ENCODE measurements at regions not wholly inside any gene's neighbourhood (a gene's known extent, or its start where the extent isn't known, plus 50 kb on each side); places are given as distances from the start of the nearest gene placed in this dataset.

DNA sequence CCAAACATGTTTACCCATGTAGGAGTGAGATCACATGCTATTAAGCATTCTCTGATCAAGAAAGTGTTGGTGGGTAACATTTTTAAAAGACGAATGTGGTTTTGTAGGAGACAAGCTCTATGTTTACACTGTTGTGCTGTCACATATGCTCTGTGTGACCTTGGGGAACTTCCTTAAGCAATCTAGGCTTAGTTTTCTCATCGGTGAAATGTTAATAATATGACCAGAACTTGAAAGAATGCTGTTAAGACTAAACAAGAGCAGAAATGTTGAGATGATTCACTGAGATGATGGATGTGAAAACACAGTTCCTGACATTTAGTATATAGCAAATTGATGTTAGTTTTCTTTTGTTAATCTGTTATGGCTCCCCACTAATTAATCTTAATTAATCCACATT is 860.9 kb upstream of the CNTNAP5 start:
- no peaks in the 10 kb centered on the region for H3K79me2 ChIP-seq (ENCODE audit: control insufficient read depth, low read length)
- H3K27me3 ChIP-seq (ENCODE audit: control insufficient read depth, low read length) = no peaks in the 10 kb centered on the region
- peaks cover 4% of the 10 kb centered on the region; the same call in 1 of the 2 replicates for H3K9me3 ChIP-seq (ENCODE audit: control insufficient read depth, insufficient read depth, low read length)
- no peak for TF ChIP-seq EZH2phosphoT487 (IDR thresholded peaks at IDR 0.05; ENCODE audit: borderline replicate concordance, low read length)
- TF ChIP-seq, protein P1, sequence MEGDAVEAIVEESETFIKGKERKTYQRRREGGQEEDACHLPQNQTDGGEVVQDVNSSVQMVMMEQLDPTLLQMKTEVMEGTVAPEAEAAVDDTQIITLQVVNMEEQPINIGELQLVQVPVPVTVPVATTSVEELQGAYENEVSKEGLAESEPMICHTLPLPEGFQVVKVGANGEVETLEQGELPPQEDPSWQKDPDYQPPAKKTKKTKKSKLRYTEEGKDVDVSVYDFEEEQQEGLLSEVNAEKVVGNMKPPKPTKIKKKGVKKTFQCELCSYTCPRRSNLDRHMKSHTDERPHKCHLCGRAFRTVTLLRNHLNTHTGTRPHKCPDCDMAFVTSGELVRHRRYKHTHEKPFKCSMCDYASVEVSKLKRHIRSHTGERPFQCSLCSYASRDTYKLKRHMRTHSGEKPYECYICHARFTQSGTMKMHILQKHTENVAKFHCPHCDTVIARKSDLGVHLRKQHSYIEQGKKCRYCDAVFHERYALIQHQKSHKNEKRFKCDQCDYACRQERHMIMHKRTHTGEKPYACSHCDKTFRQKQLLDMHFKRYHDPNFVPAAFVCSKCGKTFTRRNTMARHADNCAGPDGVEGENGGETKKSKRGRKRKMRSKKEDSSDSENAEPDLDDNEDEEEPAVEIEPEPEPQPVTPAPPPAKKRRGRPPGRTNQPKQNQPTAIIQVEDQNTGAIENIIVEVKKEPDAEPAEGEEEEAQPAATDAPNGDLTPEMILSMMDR (IDR thresholded peaks at IDR 0.05; ENCODE audit: low read depth, low read length, poor library complexity, severe bottlenecking) = no peak
- no peaks in the 10 kb centered on the region for H3K4me1 ChIP-seq (ENCODE audit: control insufficient read depth, low read length)
- no peaks in the 10 kb centered on the region for H3F3A ChIP-seq (ENCODE audit: control insufficient read depth, insufficient read depth)
- no peaks in the 10 kb centered on the region for H3K36me3 ChIP-seq (ENCODE audit: control insufficient read depth, low read length)
- H3K4me3 ChIP-seq (ENCODE audit: low read length) = no peak overlapping the region
- no peak overlapping the region for H3K4me2 ChIP-seq (ENCODE audit: low read length)
- H4K20me1 ChIP-seq (ENCODE audit: control insufficient read depth, insufficient read depth, low read depth, low read length) = no peaks in the 10 kb centered on the region
- no peak overlapping the region for H3K27ac ChIP-seq (ENCODE audit: low read depth, low read length)
- no peaks in the 10 kb centered on the region for H3K9me2 ChIP-seq (replicated peaks; ENCODE audit: control insufficient read depth, low read length)

DNA sequence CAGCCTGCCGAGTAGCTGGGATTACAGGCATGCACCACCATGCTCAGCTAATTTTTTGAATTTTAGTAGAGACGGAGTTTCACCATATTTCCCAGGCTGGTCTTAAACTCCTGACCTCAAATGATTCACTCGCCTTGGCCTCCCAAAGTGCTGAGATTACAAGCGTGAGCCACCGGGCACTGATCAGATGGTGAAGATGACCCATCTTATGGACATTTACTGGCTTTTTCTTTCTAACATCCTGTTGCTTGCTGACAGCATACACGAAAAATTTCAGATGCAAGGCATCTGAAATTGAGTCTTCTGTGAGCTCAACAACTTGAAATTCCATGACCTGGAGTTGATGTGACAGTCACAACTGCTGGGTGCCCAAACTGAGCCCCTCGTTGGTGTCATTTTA is 859.5 kb upstream of the CNTNAP5 start:
- Histone ChIP-seq H3K36me3 (ENCODE audit: control insufficient read depth, low read length) (no peaks in the 10 kb centered on the region), H3K4me2 (ENCODE audit: low read length) (no peak overlapping the region), H3K79me2 (ENCODE audit: control insufficient read depth, low read length) (no peaks in the 10 kb centered on the region), H3F3A (ENCODE audit: control insufficient read depth, insufficient read depth) (no peaks in the 10 kb centered on the region), H3K4me3 (ENCODE audit: low read length) (no peak overlapping the region), H3K27me3 (ENCODE audit: control insufficient read depth, low read length) (no peaks in the 10 kb centered on the region), H4K20me1 (ENCODE audit: control insufficient read depth, insufficient read depth, low read depth, low read length) (no peaks in the 10 kb centered on the region), H3K4me1 (ENCODE audit: control insufficient read depth, low read length) (no peaks in the 10 kb centered on the region), H3K27ac (ENCODE audit: low read depth, low read length) (no peak overlapping the region), H3K9me3 (ENCODE audit: control insufficient read depth, insufficient read depth, low read length) (peaks cover 4% of the 10 kb centered on the region; the same call in 1 of the 2 replicates), H3K9me2 (replicated peaks; ENCODE audit: control insufficient read depth, low read length) (no peaks in the 10 kb centered on the region)
- TF ChIP-seq, protein P1 (IDR thresholded peaks at IDR 0.05; ENCODE audit: low read depth, low read length, poor library complexity, severe bottlenecking) = no peak
- TF ChIP-seq EZH2phosphoT487 (IDR thresholded peaks at IDR 0.05; ENCODE audit: borderline replicate concordance, low read length) = no peak

DNA sequence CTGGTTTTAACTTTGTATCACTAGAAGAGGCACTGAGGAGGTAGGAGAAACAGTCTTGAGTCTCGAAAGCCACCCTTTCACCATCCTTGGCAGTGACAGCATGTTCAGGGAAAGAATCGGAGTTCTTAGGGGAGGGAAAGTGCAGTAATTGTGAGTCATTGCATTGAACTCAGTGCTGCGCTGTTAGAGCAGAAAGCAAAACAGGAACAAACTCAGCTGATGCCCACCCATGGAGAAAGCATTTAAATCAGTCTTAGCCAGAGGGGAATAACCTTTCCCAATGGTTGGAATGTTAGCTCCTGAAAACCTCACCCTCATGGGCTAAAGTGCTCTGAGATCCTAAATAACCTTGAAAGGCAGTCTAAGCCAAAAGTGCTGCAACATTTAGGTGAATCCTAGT is 845.6 kb upstream of the CNTNAP5 start:
- no peaks in the 10 kb centered on the region for H3K79me2 ChIP-seq (ENCODE audit: control insufficient read depth, low read length)
- H3K9me3 ChIP-seq (ENCODE audit: control insufficient read depth, insufficient read depth, low read length) = no peaks in the 10 kb centered on the region
- no peaks in the 10 kb centered on the region for H3K27me3 ChIP-seq (ENCODE audit: control insufficient read depth, low read length)
- no peaks in the 10 kb centered on the region for H4K20me1 ChIP-seq (ENCODE audit: control insufficient read depth, insufficient read depth, low read depth, low read length)
- no peaks in the 10 kb centered on the region for H3K4me1 ChIP-seq (ENCODE audit: control insufficient read depth, low read length)
- H3K9me2 ChIP-seq (replicated peaks; ENCODE audit: control insufficient read depth, low read length) = no peaks in the 10 kb centered on the region
- no peak overlapping the region for H3K4me2 ChIP-seq (ENCODE audit: low read length)
- no peak overlapping the region for H3K27ac ChIP-seq (ENCODE audit: low read depth, low read length)
- no peaks in the 10 kb centered on the region for H3K36me3 ChIP-seq (ENCODE audit: control insufficient read depth, low read length)
- TF ChIP-seq, protein P1 (IDR thresholded peaks at IDR 0.05; ENCODE audit: low read depth, low read length, poor library complexity, severe bottlenecking) = no peak
- no peak for TF ChIP-seq EZH2phosphoT487 (IDR thresholded peaks at IDR 0.05; ENCODE audit: borderline replicate concordance, low read length)
- no peak overlapping the region for H3K4me3 ChIP-seq (ENCODE audit: low read length)
- H3F3A ChIP-seq (ENCODE audit: control insufficient read depth, insufficient read depth) = no peaks in the 10 kb centered on the region

DNA sequence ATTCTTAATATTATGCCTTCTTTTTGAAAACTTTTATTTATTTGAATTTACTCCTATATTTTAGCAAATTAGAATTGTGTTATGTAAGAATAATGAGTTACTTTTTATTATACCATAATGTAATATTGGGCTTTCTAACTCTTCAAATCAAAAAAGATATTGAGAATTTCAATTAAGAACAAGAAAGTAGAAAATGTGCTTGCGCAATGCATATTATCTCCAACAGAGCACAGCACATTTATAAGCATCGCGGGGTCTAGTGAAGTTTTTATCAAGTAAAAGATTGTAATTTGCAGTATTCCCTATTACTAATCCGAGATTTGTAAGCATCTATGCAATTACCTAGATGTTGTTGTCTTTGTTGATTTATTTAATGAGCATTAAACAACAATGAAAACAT is 829.1 kb upstream of the CNTNAP5 start:
- H3F3A ChIP-seq (ENCODE audit: control insufficient read depth, insufficient read depth) = no peaks in the 10 kb centered on the region
- H3K27me3 ChIP-seq (ENCODE audit: control insufficient read depth, low read length) = no peaks in the 10 kb centered on the region
- no peaks in the 10 kb centered on the region for H3K9me3 ChIP-seq (ENCODE audit: control insufficient read depth, insufficient read depth, low read length)
- H3K4me1 ChIP-seq (ENCODE audit: control insufficient read depth, low read length) = no peaks in the 10 kb centered on the region
- H3K4me3 ChIP-seq (ENCODE audit: low read length) = no peak overlapping the region
- no peak overlapping the region for H3K27ac ChIP-seq (ENCODE audit: low read depth, low read length)
- H3K9me2 ChIP-seq (replicated peaks; ENCODE audit: control insufficient read depth, low read length) = no peaks in the 10 kb centered on the region
- no peaks in the 10 kb centered on the region for H3K36me3 ChIP-seq (ENCODE audit: control insufficient read depth, low read length)
- H3K79me2 ChIP-seq (ENCODE audit: control insufficient read depth, low read length) = no peaks in the 10 kb centered on the region
- H3K4me2 ChIP-seq (ENCODE audit: low read length) = no peak overlapping the region
- H4K20me1 ChIP-seq (ENCODE audit: control insufficient read depth, insufficient read depth, low read depth, low read length) = no peaks in the 10 kb centered on the region
- TF ChIP-seq, protein P1 (IDR thresholded peaks at IDR 0.05; ENCODE audit: low read depth, low read length, poor library complexity, severe bottlenecking) = no peak
- no peak for TF ChIP-seq EZH2phosphoT487 (IDR thresholded peaks at IDR 0.05; ENCODE audit: borderline replicate concordance, low read length)
